ENCODE measurements at regions not wholly inside any gene's neighbourhood (a gene's known extent, or its start where the extent isn't known, plus 50 kb on each side); places are given as distances from the start of the nearest gene placed in this dataset.

DNA sequence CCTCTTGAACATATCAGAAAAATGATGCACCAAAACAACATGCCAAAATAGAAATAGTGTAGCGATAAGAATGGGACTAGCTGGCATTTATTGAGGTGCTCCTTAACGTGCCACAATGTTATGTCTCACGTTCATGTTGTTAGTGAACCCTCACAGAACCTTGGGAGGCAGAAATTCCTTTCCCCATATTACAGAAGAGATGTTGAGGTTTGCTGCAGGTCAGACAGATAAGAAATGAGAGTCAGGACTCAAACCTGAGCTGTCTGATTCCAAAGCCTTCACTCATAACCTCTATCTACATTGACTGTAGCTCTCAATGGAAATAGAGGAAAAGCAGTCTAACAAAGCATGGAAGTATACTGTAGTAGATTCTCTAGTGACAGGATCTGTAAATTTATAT lies 163.3 kb upstream of the STK17B start:
- Histone ChIP-seq H3K36me3 (no peaks in the 10 kb centered on the region), H3K4me3 (no peak overlapping the region), H3K27me3 (no peaks in the 10 kb centered on the region), H3K4me1 (peaks cover 0 to 6% (median 0%) of the 10 kb centered on the region in 4 donors), H3K9me3 (no peaks in the 10 kb centered on the region), H3K27ac (no peak overlapping the region)
- intact Hi-C loops (cut with DNase I; ENCODE audit: low total_unique reads): loop anchor here (10.0 kb wide), 1 partner anchor 260 kb away; no protein-coding TSS in a partner anchor
- no peak for DNase-seq
- TF ChIP-seq, protein P1, sequence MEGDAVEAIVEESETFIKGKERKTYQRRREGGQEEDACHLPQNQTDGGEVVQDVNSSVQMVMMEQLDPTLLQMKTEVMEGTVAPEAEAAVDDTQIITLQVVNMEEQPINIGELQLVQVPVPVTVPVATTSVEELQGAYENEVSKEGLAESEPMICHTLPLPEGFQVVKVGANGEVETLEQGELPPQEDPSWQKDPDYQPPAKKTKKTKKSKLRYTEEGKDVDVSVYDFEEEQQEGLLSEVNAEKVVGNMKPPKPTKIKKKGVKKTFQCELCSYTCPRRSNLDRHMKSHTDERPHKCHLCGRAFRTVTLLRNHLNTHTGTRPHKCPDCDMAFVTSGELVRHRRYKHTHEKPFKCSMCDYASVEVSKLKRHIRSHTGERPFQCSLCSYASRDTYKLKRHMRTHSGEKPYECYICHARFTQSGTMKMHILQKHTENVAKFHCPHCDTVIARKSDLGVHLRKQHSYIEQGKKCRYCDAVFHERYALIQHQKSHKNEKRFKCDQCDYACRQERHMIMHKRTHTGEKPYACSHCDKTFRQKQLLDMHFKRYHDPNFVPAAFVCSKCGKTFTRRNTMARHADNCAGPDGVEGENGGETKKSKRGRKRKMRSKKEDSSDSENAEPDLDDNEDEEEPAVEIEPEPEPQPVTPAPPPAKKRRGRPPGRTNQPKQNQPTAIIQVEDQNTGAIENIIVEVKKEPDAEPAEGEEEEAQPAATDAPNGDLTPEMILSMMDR (IDR thresholded peaks at IDR 0.05): no peak
- TF ChIP-seq POLR2AphosphoS5 (IDR thresholded peaks at IDR 0.05) (no peak), EP300 (IDR thresholded peaks at IDR 0.05) (no peak), POLR2A (IDR thresholded peaks at IDR 0.05) (no peak)
- 83 to 92% (median 85%) methylated on average over 3 of the region's 3 CpGs for WGBS, 5 donors

DNA sequence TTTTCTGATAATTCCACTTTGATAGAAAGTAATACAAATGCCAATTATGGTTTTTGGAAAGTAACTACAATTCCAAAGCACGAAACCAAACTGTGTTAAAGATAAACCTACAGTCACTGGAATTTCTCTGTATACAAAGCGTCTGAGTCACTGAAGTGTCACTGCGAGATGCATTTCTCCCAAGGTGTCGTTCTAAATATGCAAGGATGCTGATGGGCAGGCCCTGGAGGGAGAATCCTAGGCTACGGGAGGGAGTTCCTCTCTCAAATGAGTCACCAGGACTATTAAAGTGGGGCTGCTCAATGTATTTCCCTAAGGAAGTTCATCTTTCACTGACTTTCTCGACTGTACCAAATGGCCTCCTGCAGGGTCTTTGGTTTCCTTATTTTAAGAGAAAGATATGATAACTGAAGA lies 163.8 kb upstream of the STK17B start:
- peaks cover 0 to 6% (median 0%) of the 10 kb centered on the region in 4 donors for H3K4me1 ChIP-seq
- intact Hi-C loops (cut with DNase I; ENCODE audit: low total_unique reads): loop anchor here (10.0 kb wide), 1 partner anchor 260 kb away; no protein-coding TSS in a partner anchor
- H3K27me3 ChIP-seq: no peaks in the 10 kb centered on the region
- no peak for TF ChIP-seq EP300 (IDR thresholded peaks at IDR 0.05)
- TF ChIP-seq POLR2AphosphoS5 (IDR thresholded peaks at IDR 0.05): no peak
- no peak for TF ChIP-seq POLR2A (IDR thresholded peaks at IDR 0.05)
- TF ChIP-seq, protein P1 (IDR thresholded peaks at IDR 0.05): no peak
- no peak overlapping the region for H3K4me3 ChIP-seq
- H3K9me3 ChIP-seq: no peaks in the 10 kb centered on the region
- WGBS, 5 donors: 47 to 56% (median 51%) methylated on average over 6 of the region's 6 CpGs
- H3K36me3 ChIP-seq: no peaks in the 10 kb centered on the region
- H3K27ac ChIP-seq: no peak overlapping the region
- DNase-seq: no peak

DNA sequence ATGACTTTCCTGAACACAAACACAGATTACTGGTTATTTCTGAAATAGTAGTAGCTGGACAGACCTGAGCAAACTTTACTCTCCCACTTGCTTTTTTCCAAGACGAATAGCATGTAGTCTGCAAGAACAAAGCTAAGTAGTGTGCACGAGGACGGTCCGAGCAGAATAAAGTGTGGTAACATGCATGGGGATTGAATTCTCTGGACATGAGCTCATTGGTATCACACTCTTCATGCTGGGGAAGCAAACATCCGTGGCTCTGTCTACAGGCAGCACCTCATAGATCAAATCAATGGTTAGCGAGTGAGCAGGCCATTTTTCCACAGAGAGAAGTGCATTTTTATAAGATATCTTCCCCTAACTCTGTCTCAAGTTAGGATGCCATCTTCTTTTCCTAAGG lies 164.8 kb upstream of the STK17B start:
- no peaks in the 10 kb centered on the region for H3K9me3 ChIP-seq
- no peaks in the 10 kb centered on the region for H3K36me3 ChIP-seq
- no peak for DNase-seq
- H3K4me1 ChIP-seq: peaks cover 0 to 2% (median 0%) of the 10 kb centered on the region in 4 donors
- intact Hi-C loops (cut with DNase I; ENCODE audit: low total_unique reads): loop anchor here (10.0 kb wide), 1 partner anchor 261 kb away; no protein-coding TSS in a partner anchor
- no peaks in the 10 kb centered on the region for H3K27me3 ChIP-seq
- no peak overlapping the region for H3K4me3 ChIP-seq
- TF ChIP-seq POLR2A (IDR thresholded peaks at IDR 0.05) (no peak), POLR2AphosphoS5 (IDR thresholded peaks at IDR 0.05) (no peak), EP300 (IDR thresholded peaks at IDR 0.05) (no peak)
- TF ChIP-seq, protein P1 (IDR thresholded peaks at IDR 0.05): no peak
- no peak overlapping the region for H3K27ac ChIP-seq
- 71 to 84% (median 80%) methylated on average over 6 of the region's 6 CpGs for WGBS, 5 donors

DNA sequence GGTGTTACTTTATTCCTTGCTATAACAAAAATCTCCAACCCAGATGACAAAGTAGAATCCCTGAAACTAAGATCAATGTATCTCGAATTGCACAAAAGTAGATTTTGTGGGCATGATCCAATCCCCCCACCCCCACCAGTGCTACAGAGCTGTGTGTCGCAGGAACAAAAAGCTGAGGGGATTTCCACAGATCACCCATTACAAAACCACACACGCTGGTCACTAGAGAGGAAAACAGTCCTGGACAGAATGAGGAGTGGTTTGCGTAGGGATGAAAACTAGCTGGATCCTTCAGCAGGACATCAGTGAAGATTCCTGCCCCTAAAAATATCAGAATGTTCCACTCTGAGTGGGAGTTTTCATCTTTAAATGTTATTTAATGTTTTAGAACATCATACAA lies 165.3 kb upstream of the STK17B start:
- no peaks in the 10 kb centered on the region for H3K36me3 ChIP-seq
- WGBS, 5 donors: 55 to 77% (median 71%) methylated on average over 4 of the region's 4 CpGs
- H3K27me3 ChIP-seq: no peaks in the 10 kb centered on the region
- DNase-seq: no peak
- intact Hi-C loops (cut with DNase I; ENCODE audit: low total_unique reads): loop anchor here (10.0 kb wide), 1 partner anchor 262 kb away; no protein-coding TSS in a partner anchor
- H3K27ac ChIP-seq: no peak overlapping the region
- TF ChIP-seq, protein P1 (IDR thresholded peaks at IDR 0.05): no peak
- no peak for TF ChIP-seq EP300 (IDR thresholded peaks at IDR 0.05)
- TF ChIP-seq POLR2AphosphoS5 (IDR thresholded peaks at IDR 0.05): no peak
- H3K4me3 ChIP-seq: no peak overlapping the region
- no peaks in the 10 kb centered on the region for H3K9me3 ChIP-seq
- no peaks in the 10 kb centered on the region for H3K4me1 ChIP-seq

All from stomach (tissue), 8 donors.